ENCODE measurements at regions not wholly inside any gene's neighbourhood (a gene's known extent, or its start where the extent isn't known, plus 50 kb on each side); places are given as distances from the start of the nearest gene placed in this dataset.
"Not testable (repeated sequence)": the region's sequence is repeated elsewhere in the genome, so short reads cannot be mapped to it uniquely, and the experiment has no call there.

- peak; percentile 49 for DNase-seq (ENCODE audit: low read depth, low spot score)
These were observed 240.9 kb upstream of the BTBD3 start for GRCh38 chr20:11676630-11677287.

GRCh38 chr20:11677428-11677827 is 240.3 kb upstream of the BTBD3 start:
- DNase-seq (ENCODE audit: low read depth, low spot score) = no peak

GRCh38 chr20:11677836-11678235 is 239.9 kb upstream of the BTBD3 start:
- no peak for DNase-seq (ENCODE audit: low read depth, low spot score)

- DNase-seq (ENCODE audit: low read depth, low spot score) = no peak
These were observed 235.4 kb upstream of the BTBD3 start for GRCh38 chr20:11682285-11682684.

- no peak for DNase-seq (ENCODE audit: low read depth, low spot score)
These were observed 231.5 kb upstream of the BTBD3 start for GRCh38 chr20:11686195-11686594.

GRCh38 chr20:11686820-11687543 is 230.7 kb upstream of the BTBD3 start:
- DNase-seq (ENCODE audit: low read depth, low spot score) = peak; percentile 62

- no peak for DNase-seq (ENCODE audit: low read depth, low spot score)
These were observed 230.0 kb upstream of the BTBD3 start for GRCh38 chr20:11687546-11688292.

GRCh38 chr20:11689262-11689661 is 228.4 kb upstream of the BTBD3 start:
- DNase-seq (ENCODE audit: low read depth, low spot score) = no peak

- DNase-seq (ENCODE audit: low read depth, low spot score) = no peak
These were observed 225.9 kb upstream of the BTBD3 start for GRCh38 chr20:11691766-11692165.

- DNase-seq (ENCODE audit: low read depth, low spot score) = no peak
These were observed 225.1 kb upstream of the BTBD3 start for GRCh38 chr20:11692567-11692966.

GRCh38 chr20:11694467-11694866 is 223.2 kb upstream of the BTBD3 start:
- DNase-seq (ENCODE audit: low read depth, low spot score) = no peak

GRCh38 chr20:11697055-11697454 is 220.6 kb upstream of the BTBD3 start:
- no peak for DNase-seq (ENCODE audit: low read depth, low spot score)

- DNase-seq (ENCODE audit: low read depth, low spot score) = no peak
These were observed 220.0 kb upstream of the BTBD3 start for GRCh38 chr20:11697646-11698045.

GRCh38 chr20:11698124-11698523 is 219.6 kb upstream of the BTBD3 start:
- no peak for DNase-seq (ENCODE audit: low read depth, low spot score)

GRCh38 chr20:11700831-11701230 is 216.9 kb upstream of the BTBD3 start:
- no peak for DNase-seq (ENCODE audit: low read depth, low spot score)

GRCh38 chr20:11702721-11703518 is 214.8 kb upstream of the BTBD3 start:
- DNase-seq (ENCODE audit: low read depth, low spot score) = no peak

GRCh38 chr20:11705512-11705911 is 212.2 kb upstream of the BTBD3 start:
- no peak for DNase-seq (ENCODE audit: low read depth, low spot score)

- not testable (repeated sequence) for DNase-seq (ENCODE audit: low read depth, low spot score)
These were observed 209.5 kb upstream of the BTBD3 start for GRCh38 chr20:11708223-11708622.

GRCh38 chr20:11711214-11711613 is 206.5 kb upstream of the BTBD3 start:
- DNase-seq (ENCODE audit: low read depth, low spot score) = no peak

- DNase-seq (ENCODE audit: low read depth, low spot score) = no peak
These were observed 205.0 kb upstream of the BTBD3 start for GRCh38 chr20:11712639-11713160.

- no peak for DNase-seq (ENCODE audit: low read depth, low spot score)
These were observed 202.8 kb upstream of the BTBD3 start for GRCh38 chr20:11714886-11715285.

Measured in astrocyte of the hippocampus (primary cell).